H1 (cell line): ENCODE measurements at regions not wholly inside any gene's neighbourhood (a gene's known extent, or its start where the extent isn't known, plus 50 kb on each side); places are given as distances from the start of the nearest gene placed in this dataset.

Source experiments
- CTCF ChIA-PET: fragments of 300-600 bp; sonication (Branson Sonifier 250); formaldehyde crosslinking; loops from one replicate; lab custom pipeline; 2021; ENCODE audit not compliant: partially characterized antibody; lab: Charles Lee
- POLR2A ChIA-PET: fragments of 300-600 bp; sonication (Branson Sonifier 250); formaldehyde crosslinking; loops from one replicate; lab custom pipeline; 2021; ENCODE audit warnings: inconsistent platforms; ENCODE audit not compliant: partially characterized antibody; lab: Charles Lee
- DNase-seq, 2 experiments: peaks; one replicate each; pipeline versions ENCODE4 v3.0.0 to v3.0.0-alpha.2; 2010 to 2022; ENCODE audit warnings: low spot score in 2 of 2, low read depth in 1 of 2, mixed read lengths in 1 of 2
- FAIRE-seq: peaks from 2 replicates; lab custom pipeline; 2011; peaks lifted over from hg19 to GRCh38; lab: Jason Lieb, UNC
- H2AFZ ChIP-seq: 2 replicates; pipeline ENCODE4 v1.8.1; 2012; ENCODE audit warnings: low read length, inconsistent platforms
- H2AK5ac ChIP-seq: 2 replicates; pipeline ENCODE4 v1.6.1; 2013; ENCODE audit warnings: low read depth, low read length
- H2BK120ac ChIP-seq: replicated peaks from 2 replicates; pipeline ENCODE3; 2013; ENCODE audit warnings: low read depth, low read length, inconsistent platforms
- H2BK12ac ChIP-seq: 2 replicates; pipeline ENCODE4 v1.6.1; 2013; ENCODE audit warnings: low read depth, low read length
- H2BK15ac ChIP-seq: 2 replicates; pipeline ENCODE4 v1.6.1; 2013; ENCODE audit warnings: low read length
- H2BK20ac ChIP-seq: 2 replicates; pipeline ENCODE4 v1.6.1; 2013; ENCODE audit warnings: low read length
- H2BK5ac ChIP-seq: 2 replicates; pipeline ENCODE4 v1.6.1; 2013; ENCODE audit warnings: low read depth, low read length
- H3K14ac ChIP-seq: 2 replicates; pipeline ENCODE4 v1.6.1; 2013; ENCODE audit warnings: inconsistent platforms; ENCODE audit not compliant: insufficient read length
- H3K18ac ChIP-seq: 2 replicates; pipeline ENCODE4 v1.6.1; 2013; ENCODE audit warnings: low read length; ENCODE audit errors: extremely low read depth
- H3K23ac ChIP-seq: 2 replicates; pipeline ENCODE4 v1.6.1; 2013; ENCODE audit warnings: inconsistent platforms; ENCODE audit not compliant: insufficient read length
- H3K23me2 ChIP-seq: 2 replicates; pipeline ENCODE4 v1.6.1; 2013; ENCODE audit warnings: low read depth, low read length
- H3K27ac ChIP-seq: 2 replicates; pipeline ENCODE4 v1.6.1; 2011; ENCODE audit warnings: low read depth, low read length, inconsistent platforms
- H3K27me3 ChIP-seq, 4 experiments: replicated peaks in 1 of 4; 1 replicate in 1 of 4; 2 replicates in 3 of 4; pipeline versions ENCODE4 v1.6.1 to v1.8.1; 2011 to 2013; ENCODE audit warnings: low read length in 3 of 4, mild to moderate bottlenecking in 3 of 4, inconsistent platforms in 2 of 4, mixed read lengths in 2 of 4, moderate library complexity in 1 of 4; ENCODE audit not compliant: control insufficient read depth in 3 of 4, insufficient read depth in 3 of 4; ENCODE audit errors: extremely low read depth in 1 of 4
- H3K36me3 ChIP-seq, 4 experiments: 2 replicates each; pipeline versions ENCODE4 v1.6.1 to v1.8.1; 2011 to 2013; ENCODE audit warnings: mild to moderate bottlenecking in 4 of 4, low read length in 3 of 4, moderate library complexity in 2 of 4, control low read depth in 1 of 4, inconsistent platforms in 1 of 4; ENCODE audit not compliant: insufficient read depth in 4 of 4, control insufficient read depth in 2 of 4
- H3K4ac ChIP-seq: replicated peaks from 2 replicates; pipeline ENCODE3; 2013; ENCODE audit warnings: low read length, low read depth, mixed read lengths, inconsistent platforms; ENCODE audit not compliant: insufficient read length
- H3K4me1 ChIP-seq, 4 experiments: replicated peaks in 1 of 4; 1 replicate in 1 of 4; 2 replicates in 3 of 4; pipeline versions ENCODE4 v1.6.1 to v1.8.1; 2011 to 2013; ENCODE audit warnings: low read length in 3 of 4, inconsistent platforms in 2 of 4, mixed read lengths in 1 of 4; ENCODE audit not compliant: insufficient read depth in 4 of 4, control insufficient read depth in 3 of 4
- H3K4me2 ChIP-seq, 2 experiments: 2 replicates each; pipeline versions ENCODE4 v1.6.1 to v1.8.1; 2011 to 2013; ENCODE audit warnings: low read depth in 2 of 2, low read length in 2 of 2, control low read depth in 1 of 2, inconsistent platforms in 1 of 2, mild to moderate bottlenecking in 1 of 2; ENCODE audit not compliant: insufficient read depth in 1 of 2
- H3K4me3 ChIP-seq, 4 experiments: fragments of 200-600, 300-600 bp in 1 of 4; sonication (generic), shearing (Covaris generic), sonication (Bioruptor Twin) in 1 of 4; 2 replicates each; pipeline versions ENCODE4 v1.5.1 to v1.8.1; 2011 to 2016; ENCODE audit warnings: low read length in 4 of 4, low read depth in 3 of 4, control low read depth in 2 of 4, inconsistent platforms in 2 of 4, mild to moderate bottlenecking in 2 of 4, mixed read lengths in 1 of 4, moderate library complexity in 1 of 4; ENCODE audit not compliant: insufficient read depth in 2 of 4; ENCODE audit errors: extremely low read depth in 1 of 4
- H3K56ac ChIP-seq: replicated peaks from 2 replicates; pipeline ENCODE3; 2013; ENCODE audit warnings: low read depth, mild to moderate bottlenecking, mixed read lengths, low read length, inconsistent platforms; ENCODE audit not compliant: insufficient read length
- H3K79me1 ChIP-seq: 2 replicates; pipeline ENCODE4 v1.6.1; 2013; ENCODE audit warnings: low read depth, low read length, control low read depth
- H3K79me2 ChIP-seq, 2 experiments: 2 replicates each; pipeline versions ENCODE4 v1.6.1 to v1.8.1; 2012 to 2013; ENCODE audit warnings: low read length in 2 of 2, mild to moderate bottlenecking in 2 of 2, inconsistent platforms in 1 of 2; ENCODE audit not compliant: insufficient read depth in 2 of 2, control insufficient read depth in 1 of 2
- H3K9ac ChIP-seq, 4 experiments: replicated peaks in 1 of 4; 1 replicate in 1 of 4; 2 replicates in 3 of 4; pipeline versions ENCODE4 v1.6.1 to v1.8.1; 2011 to 2013; ENCODE audit warnings: low read depth in 3 of 4, low read length in 3 of 4, control low read depth in 2 of 4, mild to moderate bottlenecking in 2 of 4, moderate library complexity in 2 of 4, inconsistent platforms in 1 of 4; ENCODE audit errors: extremely low read depth in 1 of 4
- H3K9me3 ChIP-seq, 2 experiments: 2 replicates each; pipeline versions ENCODE4 v1.6.1 to v1.8.1; 2012 to 2013; ENCODE audit warnings: mild to moderate bottlenecking in 2 of 2, moderate library complexity in 2 of 2, control low read depth in 1 of 2, inconsistent platforms in 1 of 2, low read depth in 1 of 2, low read length in 1 of 2, mixed read lengths in 1 of 2; ENCODE audit not compliant: insufficient read depth in 2 of 2
- H4K20me1 ChIP-seq, 2 experiments: replicated peaks in 1 of 2; 2 replicates each; pipeline versions ENCODE3 to v1.8.1; 2011 to 2013; ENCODE audit warnings: inconsistent platforms in 2 of 2, low read length in 2 of 2, mild to moderate bottlenecking in 1 of 2; ENCODE audit not compliant: insufficient read depth in 2 of 2, control insufficient read depth in 1 of 2
- H4K5ac ChIP-seq: 2 replicates; pipeline ENCODE4 v1.6.1; 2013; ENCODE audit warnings: low read length, low read depth, mixed read lengths, inconsistent platforms; ENCODE audit not compliant: insufficient read length
- H4K8ac ChIP-seq: 2 replicates; pipeline ENCODE4 v1.8.0; 2013; ENCODE audit warnings: mild to moderate bottlenecking, moderate library complexity, low read length, inconsistent platforms; ENCODE audit not compliant: insufficient read depth; ENCODE audit errors: extremely low read depth
- H4K91ac ChIP-seq: replicated peaks from 2 replicates; pipeline ENCODE3; 2013; ENCODE audit warnings: low read length, mixed read lengths, inconsistent platforms; ENCODE audit not compliant: insufficient read length
- BCL11A ChIP-seq, 2 experiments: IDR thresholded peaks; one replicate each; pipeline ENCODE4 v1.6.1; 2011; ENCODE audit warnings: low read depth in 2 of 2, low read length in 2 of 2, mild to moderate bottlenecking in 2 of 2
- E2F6 ChIP-seq: IDR thresholded peaks from 2 replicates; pipeline ENCODE4 v1.6.1; 2012; ENCODE audit warnings: inconsistent platforms
- GTF2F1 ChIP-seq: IDR thresholded peaks from 2 replicates; pipeline ENCODE4 v1.6.1; 2012; ENCODE audit warnings: low read depth, low read length, improper control_type of control experiment, borderline replicate concordance
- HDAC6 ChIP-seq: IDR thresholded peaks from one replicate; pipeline ENCODE4 v1.7.1; 2012; ENCODE audit warnings: low read depth, mild to moderate bottlenecking, inconsistent platforms, low read length, moderate library complexity
- NANOG ChIP-seq: IDR thresholded peaks from 2 replicates; pipeline ENCODE4 v1.6.1; 2011; ENCODE audit warnings: low read length, low read depth, mild to moderate bottlenecking, inconsistent platforms; ENCODE audit not compliant: insufficient read depth, poor library complexity, severe bottlenecking
- PHF8 ChIP-seq: fragments of 200-600 bp; sonication (generic); conservative IDR thresholded peaks from 2 replicates; pipeline ENCODE4 v1.7.1; 2012; ENCODE audit warnings: low read depth, mild to moderate bottlenecking, inconsistent platforms, low read length, moderate library complexity
- POLR2AphosphoS5 ChIP-seq: IDR thresholded peaks from 2 replicates; pipeline ENCODE4 v1.6.1; 2011; ENCODE audit warnings: low read depth, low read length
- SP1 ChIP-seq: IDR thresholded peaks from 2 replicates; pipeline ENCODE4 v1.6.1; 2011; ENCODE audit warnings: low read depth, low read length
- TAF7 ChIP-seq: optimal IDR thresholded peaks from 2 replicates; pipeline ENCODE3; 2011; ENCODE audit warnings: low read depth, mild to moderate bottlenecking, inconsistent platforms, low read length, moderate library complexity, borderline replicate concordance
- WGBS, 2 experiments: shearing (Covaris generic) in 1 of 2; methylation state at CpG; one replicate each; pipeline versions ENCODE4 v1.1.6 to v1.1.7; 2013 to 2015; ENCODE audit warnings: low lambda C conversion rate in 2 of 2, mixed read lengths in 2 of 2, inconsistent platforms in 1 of 2, low coverage in 1 of 2, missing lambda C conversion rate in 1 of 2; ENCODE audit not compliant: insufficient replicate concordance in 2 of 2, insufficient coverage in 1 of 2, insufficient read length in 1 of 2; ENCODE audit errors: extremely low coverage in 1 of 2, missing lambda C conversion rate in 1 of 2; 5-methylcytosine and 5-hydroxymethylcytosine counted together
- TF ChIP-seq, protein P1 (sequence below): IDR thresholded peaks from 2 replicates; pipeline ENCODE4 v1.6.1; 2012; ENCODE audit warnings: inconsistent platforms

- H2AK5ac ChIP-seq: no peak overlapping the region
- no peak overlapping the region for H4K5ac ChIP-seq
- H4K8ac ChIP-seq: no peak overlapping the region; the same call in 1 of the 2 replicates
- H3K27ac ChIP-seq: no peak overlapping the region
- no peak overlapping the region for H2BK12ac ChIP-seq
- no peaks in the 10 kb centered on the region for H4K20me1 ChIP-seq
- DNase-seq (no peak), FAIRE-seq (no peak)
- no peak overlapping the region for H3K23ac ChIP-seq
- no peaks in the 10 kb centered on the region for H3K36me3 ChIP-seq
- H2BK15ac ChIP-seq: 0 out of 2 replicates have a peak overlapping the region, but pooled peaks have one; percentile 46
- H3K79me1 ChIP-seq: no peaks in the 10 kb centered on the region
- TF ChIP-seq GTF2F1: no peak
- TF ChIP-seq E2F6: no peak
- TF ChIP-seq TAF7: no peak
- no peak for TF ChIP-seq PHF8
- no peak for TF ChIP-seq HDAC6
- no peak for TF ChIP-seq POLR2AphosphoS5
- no peak for TF ChIP-seq BCL11A (IDR thresholded peaks at IDR 0.05; ENCODE audit: low read depth in 2 of 2, low read length in 2 of 2)
- no peak for TF ChIP-seq NANOG
- TF ChIP-seq, protein P1, sequence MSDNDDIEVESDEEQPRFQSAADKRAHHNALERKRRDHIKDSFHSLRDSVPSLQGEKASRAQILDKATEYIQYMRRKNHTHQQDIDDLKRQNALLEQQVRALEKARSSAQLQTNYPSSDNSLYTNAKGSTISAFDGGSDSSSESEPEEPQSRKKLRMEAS: no peak
- no peak for TF ChIP-seq SP1
- H3K27me3 ChIP-seq: peaks cover 0 to 6% (median 0%) of the 10 kb centered on the region in 4 experiments; a peak in 2 of 7 replicates
- no peak overlapping the region for H3K4me3 ChIP-seq
- 83% methylated on average over 18 of the region's 18 CpGs; no CpG with 5 or more reads in 1 of the 2 experiments for WGBS, 2 experiments
- H3K18ac ChIP-seq: no peak overlapping the region; the same call in 1 of the 2 replicates
- no peak overlapping the region for H3K4ac ChIP-seq
- no peak overlapping the region for H3K14ac ChIP-seq
- H3K4me2 ChIP-seq: no peak overlapping the region
- no peaks in the 10 kb centered on the region for H3K23me2 ChIP-seq
- H3K79me2 ChIP-seq: no peaks in the 10 kb centered on the region
- CTCF ChIA-PET: no interaction called here
- no peak overlapping the region for H3K9ac ChIP-seq
- POLR2A ChIA-PET: no interaction called here
- no peak overlapping the region for H3K56ac ChIP-seq
- no peak overlapping the region for H4K91ac ChIP-seq
- peaks cover 6 to 16% (median 10%) of the 10 kb centered on the region in 4 experiments; a peak in 6 of 7 replicates for H3K4me1 ChIP-seq
- no peaks in the 10 kb centered on the region for H3K9me3 ChIP-seq
- no peak overlapping the region for H2AFZ ChIP-seq
- no peak overlapping the region for H2BK20ac ChIP-seq
- H2BK120ac ChIP-seq: no peak overlapping the region
- H2BK5ac ChIP-seq: no peak overlapping the region
Observed at GRCh38 chr14:101151927-101152305, 248.4 kb upstream of the RTL1 start.
